Hematopoietic multipotent progenitor cell treated with erythropoietin and hydrocortisone succinate and interleukin-3 and kit ligand, for 15 days (in vitro differentiated cells): ENCODE measurements at regions not wholly inside any gene's neighbourhood (a gene's known extent, or its start where the extent isn't known, plus 50 kb on each side); places are given as distances from the start of the nearest gene placed in this dataset.
"Not testable (repeated sequence)": the region's sequence is repeated elsewhere in the genome, so short reads cannot be mapped to it uniquely, and the experiment has no call there.

Experiments
- DNase-seq: peaks from one replicate; pipeline ENCODE4 v3.0.0-alpha.2; 2015; ENCODE audit warnings: low spot score

- no peak for DNase-seq
Observed at GRCh38 chr11:72525466-72525865, 91.1 kb upstream of the CLPB start.

GRCh38 chr11:72524711-72525110 lies 90.4 kb upstream of the CLPB start:
- DNase-seq, result no peak

- DNase-seq, result no peak
Observed at GRCh38 chr11:72523991-72524390, 89.7 kb upstream of the CLPB start.

GRCh38 chr11:72522186-72522585 lies 87.9 kb upstream of the CLPB start:
- no peak for DNase-seq

- DNase-seq, result no peak
Observed at GRCh38 chr11:72521664-72522063, 87.3 kb upstream of the CLPB start.

GRCh38 chr11:72520815-72521214 lies 86.5 kb upstream of the CLPB start:
- DNase-seq, result no peak

- DNase-seq, result not testable (repeated sequence)
Observed at GRCh38 chr11:72519882-72520281, 85.6 kb upstream of the CLPB start.

- peak; percentile 20 for DNase-seq
Observed at GRCh38 chr11:72519220-72519881, 85.0 kb upstream of the CLPB start.

- no peak for DNase-seq
Observed at GRCh38 chr11:72514331-72514730, 80.0 kb upstream of the CLPB start.

GRCh38 chr11:72513411-72513810 lies 79.1 kb upstream of the CLPB start:
- peak; percentile 50 for DNase-seq

GRCh38 chr11:72512956-72513355 lies 78.6 kb upstream of the CLPB start:
- DNase-seq, result no peak

- DNase-seq, result no peak
Observed at GRCh38 chr11:72511393-72512047, 77.2 kb upstream of the CLPB start.

- DNase-seq, result no peak
Observed at GRCh38 chr11:72507050-72507449, 72.7 kb upstream of the CLPB start.

GRCh38 chr11:72497731-72498130 lies 63.4 kb upstream of the CLPB start:
- no peak for DNase-seq

GRCh38 chr11:72494109-72494429 lies 59.7 kb upstream of the CLPB start:
- no peak for DNase-seq

- peak; percentile 90 for DNase-seq
Observed at GRCh38 chr11:72493426-72494108, 59.2 kb upstream of the CLPB start.

- DNase-seq, result no peak
Observed at GRCh38 chr11:72491001-72491400, 56.7 kb upstream of the CLPB start.
